Neutrophil (primary cell): ENCODE measurements at regions not wholly inside any gene's neighbourhood (a gene's known extent, or its start where the extent isn't known, plus 50 kb on each side); places are given as distances from the start of the nearest gene placed in this dataset.
"Not testable (repeated sequence)": the region's sequence is repeated elsewhere in the genome, so short reads cannot be mapped to it uniquely, and the experiment has no call there.

ENCODE experiments used
- H3K27ac ChIP-seq: fragments of 200-600 bp; sonication (generic); 2 replicates; pipeline ENCODE4 v1.5.1; 2016; ENCODE audit warnings: mild to moderate bottlenecking, moderate library complexity
- H3K27me3 ChIP-seq: fragments of 200-600 bp; sonication (generic); 2 replicates; pipeline ENCODE4 v1.6.0; 2016; ENCODE audit warnings: mild to moderate bottlenecking
- H3K36me3 ChIP-seq: fragments of 200-600 bp; sonication (generic); 2 replicates; pipeline ENCODE4 v1.5.1; 2017
- H3K4me1 ChIP-seq, 2 experiments: fragments of 200-600 bp in 1 of 2; sonication (generic) in 1 of 2; 1 replicate in 1 of 2; 2 replicates in 1 of 2; pipeline versions ENCODE4 v1.5.1 to v1.6.1; 2013 to 2016; ENCODE audit warnings: low read depth in 1 of 2, low read length in 1 of 2, mild to moderate bottlenecking in 1 of 2, moderate library complexity in 1 of 2; ENCODE audit not compliant: control insufficient read depth in 1 of 2, insufficient read depth in 1 of 2
- H3K4me3 ChIP-seq, 2 experiments: fragments of 200-600 bp in 1 of 2; sonication (generic) in 1 of 2; 1 replicate in 1 of 2; 2 replicates in 1 of 2; pipeline ENCODE4 v1.5.1; 2013 to 2016; ENCODE audit warnings: low read depth in 1 of 2, low read length in 1 of 2, mild to moderate bottlenecking in 1 of 2, moderate library complexity in 1 of 2
- H3K9me3 ChIP-seq: fragments of 200-600 bp; sonication (generic); 2 replicates; pipeline ENCODE4 v1.5.1; 2016
- TF ChIP-seq, protein P1 (sequence below): fragments of 200-600 bp; sonication (generic); IDR thresholded peaks from 2 replicates; pipeline ENCODE4 v1.5.1; 2016; ENCODE audit warnings: antibody characterized with exemption

DNA sequence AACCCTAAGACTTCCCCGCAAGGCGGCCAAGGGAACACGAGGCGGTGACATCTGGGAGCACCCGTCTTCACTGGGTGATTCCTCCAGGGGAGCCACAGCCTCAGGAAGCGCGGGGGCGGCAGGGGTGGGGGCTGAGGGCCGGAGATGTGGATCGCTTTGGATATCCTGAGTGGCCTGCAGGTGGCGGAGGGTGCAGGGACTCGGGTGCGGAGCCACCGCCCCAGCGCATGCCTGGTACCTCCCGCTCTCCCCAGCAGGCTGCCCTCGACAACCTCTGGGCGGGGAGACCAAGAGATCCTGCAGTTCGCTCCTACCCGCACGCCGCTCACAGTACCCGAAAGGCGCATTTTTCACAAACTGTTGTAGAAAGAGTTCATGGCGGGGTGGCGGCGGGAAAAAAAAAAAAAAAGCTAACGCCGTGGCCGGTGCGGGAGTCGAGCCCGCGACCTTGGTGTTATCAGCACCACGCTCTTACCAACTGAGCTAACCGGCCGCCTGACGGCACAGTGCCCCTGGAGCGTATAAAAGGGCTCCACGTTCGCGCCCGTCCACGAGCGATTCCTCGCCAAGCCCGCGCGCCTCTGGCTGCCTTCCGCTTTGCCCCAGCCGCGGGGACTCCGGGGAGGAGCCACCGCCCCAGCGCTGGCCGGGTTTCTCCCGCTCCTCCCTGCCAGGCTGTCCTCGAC, 124.7 kb upstream of the PRKX start:
- not testable (repeated sequence) for H3K4me3 ChIP-seq, H3K36me3 ChIP-seq, H3K27me3 ChIP-seq, H3K9me3 ChIP-seq, H3K4me1 ChIP-seq, H3K27ac ChIP-seq

DNA sequence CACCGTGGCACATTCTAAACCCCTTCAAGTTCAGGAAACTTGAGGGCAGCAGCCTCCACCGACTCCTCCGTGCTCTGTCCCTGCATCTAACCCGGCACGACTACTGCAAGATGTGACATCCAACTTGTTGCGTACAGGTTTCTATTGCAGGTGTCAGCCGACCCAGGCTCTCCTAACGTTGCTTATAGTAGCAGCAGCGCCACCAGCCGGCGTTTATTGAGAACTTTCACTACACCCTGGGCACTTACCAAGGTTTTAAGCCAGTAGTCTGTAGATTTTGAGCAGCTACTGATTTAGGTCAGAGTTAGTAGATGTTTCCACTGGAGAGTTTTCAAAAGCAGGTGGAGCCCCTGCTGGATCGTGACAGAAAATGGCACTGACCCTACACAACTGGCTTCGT, 123.8 kb upstream of the PRKX start:
- H3K4me3 ChIP-seq, H3K27me3 ChIP-seq, H3K27ac ChIP-seq, H3K9me3 ChIP-seq, H3K36me3 ChIP-seq, H3K4me1 ChIP-seq: not testable (repeated sequence)

DNA sequence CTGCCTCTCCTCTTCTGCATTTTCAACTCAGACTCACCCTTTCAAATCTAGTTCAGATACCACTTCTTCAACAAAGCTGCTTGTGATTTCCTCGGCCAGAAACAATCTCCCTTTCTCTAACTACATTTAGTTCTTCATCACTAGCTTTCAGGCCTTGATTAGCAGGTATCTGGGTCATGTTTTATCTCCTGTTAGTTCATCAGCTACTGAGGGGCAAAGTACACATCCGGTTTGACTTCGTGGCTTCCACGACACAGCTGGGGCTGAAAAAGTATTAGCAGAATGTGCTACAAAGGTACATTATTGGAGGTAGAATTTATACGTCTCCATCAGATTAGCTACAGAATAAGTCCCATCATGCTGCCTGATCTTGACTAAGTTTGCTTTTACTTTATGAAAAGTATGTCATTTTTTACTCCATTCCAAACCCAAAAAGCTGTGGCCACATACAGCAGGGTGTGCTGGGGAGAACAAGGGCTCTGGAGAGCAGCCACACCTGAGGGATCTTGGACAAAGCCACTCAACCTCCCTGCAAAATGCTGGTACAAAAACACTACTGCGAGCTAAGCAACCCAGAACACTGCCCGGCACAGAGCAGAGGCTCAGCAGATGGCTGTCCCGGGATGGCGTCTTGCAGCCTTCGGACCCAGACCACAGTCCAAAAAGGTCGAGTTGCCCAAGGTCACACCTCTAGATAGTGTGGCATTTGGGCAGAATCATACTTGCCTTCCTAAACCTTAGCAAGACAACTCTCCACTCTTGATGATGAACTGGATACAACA, 120.5 kb upstream of the PRKX start:
- not testable (repeated sequence) for H3K9me3 ChIP-seq

DNA sequence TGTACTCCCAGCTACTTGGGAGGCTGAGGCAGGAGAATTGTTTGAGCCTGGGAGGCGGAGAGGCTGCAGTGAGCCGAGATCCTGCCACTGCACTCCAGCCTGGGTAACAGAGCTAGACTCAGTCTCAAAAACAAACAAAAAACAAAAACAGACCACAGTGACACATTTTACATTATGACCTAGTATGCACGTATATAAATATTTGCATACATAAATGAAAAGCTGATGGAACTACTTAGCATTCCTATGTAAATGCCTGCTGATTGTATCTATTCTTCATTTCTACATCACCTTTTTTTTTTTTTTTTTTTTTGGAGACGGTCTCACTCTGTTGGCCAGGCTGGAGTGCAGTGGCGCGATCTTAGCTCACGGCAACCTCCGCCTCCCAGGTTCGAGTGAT, 116.6 kb upstream of the PRKX start:
- not testable (repeated sequence) for H3K9me3 ChIP-seq, H3K4me1 ChIP-seq, H3K27me3 ChIP-seq, H3K27ac ChIP-seq, H3K36me3 ChIP-seq, H3K4me3 ChIP-seq

More for the DNA sequence above, 120.5 kb upstream of the PRKX start:
- not testable (repeated sequence) for H3K36me3 ChIP-seq, H3K27me3 ChIP-seq, H3K27ac ChIP-seq, H3K4me1 ChIP-seq, H3K4me3 ChIP-seq

DNA sequence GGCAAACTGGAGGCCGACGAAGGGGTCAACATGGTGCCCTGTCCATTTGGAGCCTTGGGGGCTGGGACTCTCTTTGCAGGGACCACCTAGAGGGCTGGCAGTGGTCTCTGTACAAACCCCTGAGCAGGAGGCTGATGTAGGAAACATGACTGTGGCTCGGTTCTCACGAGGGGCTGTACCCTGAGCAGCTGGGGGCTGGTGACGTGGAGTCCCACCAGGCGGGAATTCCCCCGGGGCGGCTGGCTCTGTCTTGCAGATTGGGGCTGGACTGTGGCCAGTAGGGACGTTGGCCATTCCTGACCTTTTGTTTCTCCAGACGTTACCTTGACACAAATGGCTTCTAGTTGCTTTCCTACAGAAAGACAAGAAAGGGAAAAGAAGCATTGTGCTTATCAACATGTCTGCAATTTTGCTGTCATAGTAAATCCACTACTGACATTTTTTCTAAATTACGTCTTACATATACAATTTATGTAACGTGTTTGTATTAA, 115.6 kb upstream of the PRKX start:
- not testable (repeated sequence) for H3K4me3 ChIP-seq, H3K27ac ChIP-seq, H3K36me3 ChIP-seq, H3K4me1 ChIP-seq, H3K27me3 ChIP-seq, H3K9me3 ChIP-seq

DNA sequence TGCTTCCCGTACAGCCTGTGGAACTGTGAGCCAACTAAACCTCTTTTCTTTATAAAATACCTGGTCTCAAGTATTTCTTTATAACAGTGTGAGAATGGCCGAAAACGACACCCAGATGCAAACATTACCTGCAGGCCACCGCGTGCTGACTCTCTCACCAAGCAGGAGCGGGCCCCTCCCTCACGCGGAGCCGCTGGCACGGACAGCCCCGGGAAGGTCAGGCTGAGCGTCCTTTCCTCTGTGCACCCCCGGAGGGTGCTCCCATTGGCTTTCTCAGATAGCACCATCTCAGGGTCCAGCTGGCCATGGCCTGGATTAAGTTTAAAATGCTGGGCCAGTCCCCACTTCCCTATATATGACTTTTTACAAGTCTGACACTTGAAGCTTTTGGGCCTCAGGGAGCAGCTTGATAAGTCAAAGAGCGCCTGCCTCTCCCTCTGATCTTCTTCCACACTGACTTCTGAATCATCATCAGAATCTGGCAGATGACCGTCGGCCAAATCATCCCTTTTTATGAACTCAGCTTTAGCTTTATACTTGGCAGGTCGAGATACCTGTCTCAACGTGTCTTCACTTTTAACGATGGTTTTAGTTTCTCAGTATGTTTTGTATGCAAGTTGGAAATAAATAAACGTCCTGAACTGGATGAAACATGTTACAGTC, 115.1 kb upstream of the PRKX start:
- not testable (repeated sequence) for H3K27me3 ChIP-seq, H3K36me3 ChIP-seq, H3K4me1 ChIP-seq, H3K4me3 ChIP-seq, H3K27ac ChIP-seq, H3K9me3 ChIP-seq

DNA sequence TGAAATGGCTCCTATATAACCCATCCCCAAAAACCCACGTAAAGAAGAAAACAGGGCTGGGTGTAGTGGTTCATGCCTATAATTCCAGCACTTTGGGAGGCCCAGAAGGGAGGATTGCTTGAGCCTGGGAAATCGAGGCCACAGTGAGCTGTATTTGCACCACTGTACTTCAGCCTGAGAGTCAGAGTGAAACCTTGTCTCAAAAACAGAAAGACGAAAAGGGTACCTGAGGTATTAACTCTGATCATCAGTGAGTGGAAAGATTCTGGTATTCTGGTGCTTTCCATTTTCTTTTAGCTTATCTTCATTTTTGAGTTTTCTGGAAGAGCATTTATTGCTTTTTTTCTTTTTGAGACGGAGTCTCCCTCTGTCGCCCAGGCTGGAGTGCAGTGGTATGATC, 110.6 kb upstream of the PRKX start:
- H3K9me3 ChIP-seq, H3K36me3 ChIP-seq, H3K27ac ChIP-seq, H3K4me3 ChIP-seq, H3K27me3 ChIP-seq, H3K4me1 ChIP-seq: not testable (repeated sequence)

DNA sequence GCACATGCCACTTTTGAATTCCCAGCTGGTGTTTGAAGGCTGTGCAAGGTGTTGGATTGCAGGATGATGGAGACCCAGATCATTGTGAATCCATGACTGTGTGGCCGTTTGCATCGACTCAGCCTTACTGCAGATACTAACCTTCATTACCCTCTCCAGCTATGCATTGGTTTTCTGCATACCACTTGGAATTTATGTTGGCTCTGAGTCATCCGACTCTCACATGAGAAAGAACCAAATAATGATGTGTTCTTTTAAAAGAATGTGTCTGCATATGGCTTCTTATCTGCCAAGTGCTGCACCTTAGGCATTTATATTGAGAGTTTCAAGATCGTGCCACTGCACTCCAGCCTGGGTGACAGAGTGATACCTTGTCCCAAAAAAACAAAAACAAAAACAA, 106.7 kb upstream of the PRKX start:
- no peak overlapping the region for H3K27ac ChIP-seq
- H3K27me3 ChIP-seq = no peaks in the 10 kb centered on the region
- peaks cover 6 to 8% of the 10 kb centered on the region in 2 experiments for H3K4me1 ChIP-seq
- H3K9me3 ChIP-seq = no peaks in the 10 kb centered on the region
- H3K4me3 ChIP-seq = no peak overlapping the region
- H3K36me3 ChIP-seq = no peaks in the 10 kb centered on the region
- TF ChIP-seq, protein P1, sequence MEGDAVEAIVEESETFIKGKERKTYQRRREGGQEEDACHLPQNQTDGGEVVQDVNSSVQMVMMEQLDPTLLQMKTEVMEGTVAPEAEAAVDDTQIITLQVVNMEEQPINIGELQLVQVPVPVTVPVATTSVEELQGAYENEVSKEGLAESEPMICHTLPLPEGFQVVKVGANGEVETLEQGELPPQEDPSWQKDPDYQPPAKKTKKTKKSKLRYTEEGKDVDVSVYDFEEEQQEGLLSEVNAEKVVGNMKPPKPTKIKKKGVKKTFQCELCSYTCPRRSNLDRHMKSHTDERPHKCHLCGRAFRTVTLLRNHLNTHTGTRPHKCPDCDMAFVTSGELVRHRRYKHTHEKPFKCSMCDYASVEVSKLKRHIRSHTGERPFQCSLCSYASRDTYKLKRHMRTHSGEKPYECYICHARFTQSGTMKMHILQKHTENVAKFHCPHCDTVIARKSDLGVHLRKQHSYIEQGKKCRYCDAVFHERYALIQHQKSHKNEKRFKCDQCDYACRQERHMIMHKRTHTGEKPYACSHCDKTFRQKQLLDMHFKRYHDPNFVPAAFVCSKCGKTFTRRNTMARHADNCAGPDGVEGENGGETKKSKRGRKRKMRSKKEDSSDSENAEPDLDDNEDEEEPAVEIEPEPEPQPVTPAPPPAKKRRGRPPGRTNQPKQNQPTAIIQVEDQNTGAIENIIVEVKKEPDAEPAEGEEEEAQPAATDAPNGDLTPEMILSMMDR = no peak

DNA sequence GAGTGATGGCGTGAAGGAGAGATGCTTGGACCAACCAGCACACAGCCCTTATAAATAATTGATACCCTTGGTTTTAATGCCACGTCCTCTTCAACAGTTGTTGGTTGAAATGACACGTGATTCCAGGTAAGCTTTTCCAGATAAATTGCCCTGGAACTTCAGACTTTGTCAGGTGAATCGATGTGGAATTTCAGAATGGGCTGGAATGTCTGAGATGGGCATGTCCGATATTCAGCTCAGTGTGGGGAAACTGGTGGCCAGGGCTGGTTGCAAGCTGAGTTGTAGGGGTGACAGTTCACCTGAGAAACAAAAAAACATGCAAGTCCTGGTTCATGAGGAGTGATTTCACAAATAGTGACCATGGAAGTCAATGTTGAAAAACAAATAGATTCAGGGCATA, 104.0 kb upstream of the PRKX start:
- not testable (repeated sequence) for H3K4me1 ChIP-seq, H3K27me3 ChIP-seq, H3K36me3 ChIP-seq, H3K4me3 ChIP-seq, H3K9me3 ChIP-seq, H3K27ac ChIP-seq
